ENCODE measurements at regions not wholly inside any gene's neighbourhood (a gene's known extent, or its start where the extent isn't known, plus 50 kb on each side); places are given as distances from the start of the nearest gene placed in this dataset.

GRCh38 chr3:64410226-64410625, 185.0 kb upstream of the PRICKLE2 start:
- H4K20me1 ChIP-seq (ENCODE audit: insufficient read depth): no peaks in the 10 kb centered on the region
- CTCF ChIA-PET: no interaction called here
- BruUV-seq (replicated peaks): no TSS peak

More at GRCh38 chr3:64410226-64410625, 185.0 kb upstream of the PRICKLE2 start:
- RAD21 ChIA-PET (ENCODE audit: low non-redundant PET in 1 of 2, low total read pairs in 2 of 2, uncharacterized antibody in 2 of 2, unreplicated experiment in 2 of 2): no interaction called here
- no peak for ATAC-seq
- Histone ChIP-seq H3K79me2 (ENCODE audit: insufficient read depth, low read length) (no peaks in the 10 kb centered on the region), H3K4me2 (ENCODE audit: low read length) (no peak overlapping the region), H3K4me1 (ENCODE audit: control insufficient read depth in 1 of 2, insufficient read depth in 2 of 2, low read length in 2 of 2) (no peaks in the 10 kb centered on the region), H3K9ac (ENCODE audit: low read length) (no peak overlapping the region), H3K9me2 (ENCODE audit: insufficient read depth) (no peaks in the 10 kb centered on the region), H2AFZ (ENCODE audit: low read depth, low read length, poor library complexity, severe bottlenecking) (no peak overlapping the region), H3K36me3 (ENCODE audit: control insufficient read depth in 1 of 2, insufficient read depth in 2 of 2, low read length in 2 of 2) (no peaks in the 10 kb centered on the region), H3K9me3 (ENCODE audit: control insufficient read depth in 1 of 2, insufficient read depth in 1 of 2, low read depth in 1 of 2, low read length in 2 of 2) (no peaks in the 10 kb centered on the region), H3K27me3 (ENCODE audit: insufficient read depth, low read length) (peaks cover 16% of the 10 kb centered on the region), H3K27ac (ENCODE audit: low read depth, low read length) (no peak overlapping the region), H3K4me3 (replicated peaks in 1 of 2; ENCODE audit: low read depth in 1 of 2, low read length in 2 of 2) (no peak overlapping the region)
- intact Hi-C loops (cut with micrococcal nuclease): no loop called here
- POLR2A ChIA-PET: no interaction called here
- DNase-seq (ENCODE audit: low read depth, low spot score): no peak
- TF ChIP-seq ATF3 (IDR thresholded peaks at IDR 0.05) (no peak), POLR2A (IDR thresholded peaks at IDR 0.05; ENCODE audit: borderline replicate concordance, extremely low read depth, insufficient read depth, insufficient read length) (no peak), MAX (IDR thresholded peaks at IDR 0.05) (no peak), REST (IDR thresholded peaks at IDR 0.05; ENCODE audit: low read depth) (no peak), ZNF274 (IDR thresholded peaks at IDR 0.05; ENCODE audit: low read depth, low read length) (no peak), POLR2AphosphoS5 (IDR thresholded peaks at IDR 0.05; ENCODE audit: low read depth, low read length) (no peak), CTCF (IDR thresholded peaks at IDR 0.05 in 2 of 3, conservative IDR thresholded peaks at IDR 0.05 in 1 of 3; ENCODE audit: borderline replicate concordance in 1 of 3, insufficient read depth in 1 of 3, low read depth in 2 of 3, low read length in 2 of 3) (no peak), FOSL1 (IDR thresholded peaks at IDR 0.05; ENCODE audit: low read depth) (no peak), ELF1 (IDR thresholded peaks at IDR 0.05; ENCODE audit: borderline replicate concordance, low read depth) (no peak), EGR1 (IDR thresholded peaks at IDR 0.05; ENCODE audit: low read depth) (no peak)
